ENCODE measurements at regions not wholly inside any gene's neighbourhood (a gene's known extent, or its start where the extent isn't known, plus 50 kb on each side); places are given as distances from the start of the nearest gene placed in this dataset.
"Not testable (repeated sequence)": the region's sequence is repeated elsewhere in the genome, so short reads cannot be mapped to it uniquely, and the experiment has no call there.

- DNase-seq = no peak
Observed at GRCh38 chr13:83825676-83826075, 56.6 kb downstream of the SLITRK1 start.

- DNase-seq = no peak
Observed at GRCh38 chr13:83824560-83824959, 57.7 kb downstream of the SLITRK1 start.

GRCh38 chr13:83824120-83824519, 58.2 kb downstream of the SLITRK1 start:
- DNase-seq = no peak

DNA sequence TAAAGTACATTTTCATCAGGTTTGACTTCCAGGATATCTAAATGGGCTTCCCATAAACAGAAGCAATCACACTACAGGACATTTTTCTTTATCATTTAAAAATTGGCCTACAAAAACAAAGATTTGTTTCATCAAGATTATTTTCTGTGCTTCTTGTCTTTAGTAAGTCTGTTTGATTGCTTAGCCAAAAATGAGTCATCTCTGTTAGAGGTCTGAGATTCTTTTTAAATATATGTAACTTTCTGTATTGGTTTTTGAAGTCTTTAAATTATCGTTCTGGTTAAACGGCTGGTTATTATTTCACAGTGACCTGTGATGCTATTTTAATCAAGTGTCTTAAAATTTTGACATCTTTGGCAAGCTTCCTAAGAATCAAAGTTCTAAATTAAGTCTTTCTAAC, 62.7 kb downstream of the SLITRK1 start:
- DNase-seq = no peak

GRCh38 chr13:83819156-83819555, 63.1 kb downstream of the SLITRK1 start:
- no peak for DNase-seq

GRCh38 chr13:83816081-83816480, 66.2 kb downstream of the SLITRK1 start:
- no peak for DNase-seq

- no peak for DNase-seq
Observed at GRCh38 chr13:83815598-83815997, 66.7 kb downstream of the SLITRK1 start.

DNA sequence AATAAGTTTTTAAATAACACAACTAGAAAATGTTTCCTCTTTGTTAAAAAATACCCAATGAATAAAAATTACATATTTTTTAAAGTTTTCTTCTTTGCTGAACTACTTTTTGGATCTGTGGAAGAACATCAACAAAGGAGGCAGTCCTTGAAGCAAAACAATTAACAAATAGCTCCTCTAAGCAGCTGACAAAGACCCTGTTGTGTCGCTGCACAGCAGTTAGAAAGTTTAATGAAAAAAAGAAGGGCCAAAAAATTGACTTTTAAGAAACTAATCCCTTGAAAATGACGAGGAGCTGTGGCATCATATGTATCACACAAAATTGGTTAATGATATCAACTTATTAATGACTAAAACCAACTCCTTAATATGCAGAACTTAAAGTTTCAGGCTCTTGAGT, 72.1 kb downstream of the SLITRK1 start:
- DNase-seq = no peak

DNA sequence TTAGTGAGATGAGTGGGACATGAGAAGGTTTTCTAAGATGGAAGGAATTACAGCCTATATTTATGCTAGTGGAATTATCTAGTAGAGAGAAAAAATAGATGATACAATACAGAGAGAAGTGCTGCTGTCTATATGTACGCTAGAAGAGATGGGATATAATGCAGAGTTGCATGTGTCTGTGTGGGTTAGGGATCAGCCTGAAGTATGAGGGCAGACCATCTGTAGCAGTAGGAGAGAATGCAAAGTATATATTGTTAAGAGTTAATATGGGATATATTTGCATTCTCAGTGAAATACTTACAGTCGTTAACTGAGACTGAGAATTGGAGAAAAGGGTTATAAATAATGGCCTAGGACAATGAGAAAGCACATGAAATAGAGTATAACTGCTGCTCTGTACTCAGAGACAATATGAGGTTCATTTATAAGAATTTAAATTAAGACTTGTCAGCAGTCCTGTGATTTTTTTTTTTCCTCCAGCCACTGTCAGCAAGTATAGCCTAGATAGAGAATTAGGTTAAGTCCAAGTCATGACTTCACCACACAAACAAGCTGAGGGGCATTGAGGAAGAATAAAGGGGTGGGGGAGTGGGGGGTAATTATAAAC, 77.8 kb downstream of the SLITRK1 start:
- DNase-seq = no peak

DNA sequence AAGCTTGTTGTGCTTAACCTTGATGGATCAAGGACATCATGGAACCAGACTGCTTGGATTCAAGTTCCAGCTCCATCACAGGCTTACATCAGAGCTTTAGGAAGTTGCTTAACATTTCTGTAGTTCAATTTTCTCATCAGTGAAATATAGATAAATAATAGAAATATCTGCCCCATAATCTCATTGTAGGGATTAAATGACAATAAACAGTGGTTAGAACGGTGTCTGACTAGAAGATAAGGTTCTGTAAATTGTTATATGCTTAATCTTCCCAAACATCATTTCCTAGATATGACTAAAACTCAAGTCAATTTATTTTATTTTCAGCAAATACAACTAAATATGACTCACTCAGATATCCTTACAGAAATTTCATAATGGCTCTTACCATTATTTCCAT, 83.5 kb downstream of the SLITRK1 start:
- DNase-seq = peak; percentile 28

DNA sequence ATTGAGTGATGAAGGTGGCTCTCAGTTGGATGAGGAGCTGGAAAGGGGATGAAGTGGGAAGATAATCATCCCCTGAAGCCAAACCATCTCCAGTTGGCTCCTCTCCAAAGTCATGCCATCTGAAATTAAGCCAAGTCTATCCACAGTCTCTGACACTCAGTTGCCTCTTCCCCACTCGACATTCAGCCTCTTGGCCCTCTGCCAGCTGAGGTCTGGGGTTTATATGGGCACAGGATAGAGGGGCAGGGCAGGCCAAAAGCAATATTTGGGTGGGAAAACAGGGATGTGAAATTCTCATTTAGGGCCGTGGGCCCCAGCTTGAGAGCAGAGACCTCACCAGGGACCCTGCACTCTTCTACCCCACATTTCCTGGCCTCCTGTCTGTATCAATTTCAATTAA, 85.9 kb downstream of the SLITRK1 start:
- DNase-seq = no peak

DNA sequence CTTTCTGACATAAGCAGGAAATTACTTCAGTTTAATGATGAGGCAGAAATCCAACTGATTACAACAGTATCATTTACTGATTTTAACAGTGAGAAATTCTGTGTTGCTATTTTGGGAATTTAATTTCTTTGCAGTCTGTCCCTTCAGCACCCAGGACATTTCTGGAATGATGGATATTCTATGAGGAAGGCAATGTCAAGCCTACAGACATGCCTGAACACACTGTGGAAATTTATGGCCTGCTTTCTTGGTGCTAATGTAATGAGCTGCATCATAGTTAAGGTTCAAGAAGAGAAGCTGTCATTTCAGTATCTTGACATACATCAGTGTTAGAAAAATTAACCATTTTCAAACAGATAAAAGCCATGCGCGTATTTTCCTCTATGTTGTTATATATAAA, 87.7 kb downstream of the SLITRK1 start:
- no peak for DNase-seq

- peak; percentile 7 for DNase-seq
Observed at GRCh38 chr13:83780227-83780626, 102.0 kb downstream of the SLITRK1 start.

DNA sequence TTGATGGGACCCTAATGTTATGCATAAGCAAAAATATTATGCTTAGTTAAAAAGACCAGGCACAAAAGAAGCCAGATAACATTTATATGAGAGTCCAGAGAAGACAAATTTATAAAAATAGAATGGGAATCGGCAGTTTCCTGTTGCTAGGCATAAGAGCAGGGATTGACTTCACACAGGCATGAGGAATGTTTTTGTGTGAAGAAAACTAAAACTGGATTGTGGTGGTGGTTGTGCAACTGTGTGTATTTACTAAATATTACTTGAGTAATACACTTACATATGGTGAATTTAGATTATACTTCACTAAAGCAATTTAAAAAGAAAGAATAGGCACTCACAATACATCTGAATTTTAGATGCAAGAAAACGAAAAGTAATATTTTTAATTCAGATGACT, 108.3 kb downstream of the SLITRK1 start:
- DNase-seq = no peak

DNA sequence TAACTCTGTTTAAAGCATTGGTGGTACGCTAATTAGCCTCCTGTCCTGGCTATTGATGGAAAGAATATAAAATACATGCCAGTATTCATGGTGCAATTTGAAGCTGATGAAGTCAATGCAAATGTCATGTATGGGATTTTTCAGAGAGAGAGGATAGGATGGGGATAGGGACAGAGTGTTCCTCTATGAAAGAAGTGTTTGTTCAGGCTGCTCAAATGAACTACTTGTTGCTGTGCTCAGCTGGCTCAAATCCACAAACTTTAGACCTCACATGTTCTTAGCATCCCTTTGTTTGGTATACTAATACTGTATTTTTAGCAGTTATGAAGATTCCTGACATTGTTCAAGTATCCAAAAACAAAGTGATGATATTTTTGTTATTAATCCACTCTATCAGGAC, 116.5 kb downstream of the SLITRK1 start:
- no peak for DNase-seq

GRCh38 chr13:83761631-83762030, 120.6 kb downstream of the SLITRK1 start:
- DNase-seq = no peak

DNA sequence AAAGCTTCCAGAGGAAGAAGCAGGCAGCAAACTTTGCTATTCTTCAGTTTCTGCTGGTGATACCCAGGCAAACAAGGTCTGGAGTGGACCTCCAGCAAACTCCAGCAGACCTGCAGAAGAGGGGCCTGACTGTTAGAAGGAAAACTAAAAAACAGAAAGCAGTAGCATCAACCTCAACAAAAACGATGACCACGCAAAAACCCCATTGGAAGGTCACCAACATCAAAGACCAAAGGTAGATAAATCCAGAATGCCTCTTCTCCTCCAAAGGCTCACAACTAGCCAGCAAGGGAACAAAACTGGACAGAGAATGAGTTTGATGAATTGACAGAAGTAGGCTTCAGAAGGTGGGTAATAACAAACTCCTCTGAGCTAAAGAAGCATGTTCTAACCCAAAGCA, 127.1 kb downstream of the SLITRK1 start:
- DNase-seq = not testable (repeated sequence)

DNA sequence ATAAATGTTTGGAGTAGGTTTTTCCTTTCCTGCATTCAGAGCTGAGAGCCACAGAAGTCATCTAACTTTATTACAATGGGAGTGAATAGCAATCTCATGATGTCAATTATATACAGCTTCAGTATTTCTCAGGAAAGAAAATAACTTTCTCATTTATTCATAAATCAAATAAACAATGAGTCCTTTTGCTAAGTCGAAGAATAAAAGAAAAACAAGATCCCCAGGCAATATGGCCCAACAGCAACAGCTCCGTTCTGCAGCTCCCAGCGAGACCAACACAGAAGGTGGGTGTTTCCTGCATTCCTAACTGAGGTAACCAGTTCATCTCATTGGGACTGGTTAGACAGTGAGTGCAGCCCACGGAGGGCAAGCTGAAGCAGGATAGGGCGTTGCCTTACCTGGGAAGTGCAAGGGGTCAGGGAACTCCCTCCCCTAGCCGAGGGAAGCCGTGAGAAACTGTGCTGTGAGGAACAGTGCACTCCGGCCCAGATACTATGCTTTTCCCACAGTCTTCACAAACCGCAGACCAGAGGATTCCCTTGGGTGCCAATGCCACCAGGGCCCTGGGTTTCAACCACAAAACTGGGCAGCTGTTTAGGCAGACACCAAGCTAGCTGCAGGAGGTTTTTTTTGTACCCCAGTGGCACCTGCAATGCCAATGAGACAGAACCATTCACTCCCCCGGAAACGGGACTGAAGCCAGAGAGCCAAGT, 128.2 kb downstream of the SLITRK1 start:
- no peak for DNase-seq

- DNase-seq = peak; percentile 77
Observed at GRCh38 chr13:83752141-83752540, 130.1 kb downstream of the SLITRK1 start.

- no peak for DNase-seq
Observed at GRCh38 chr13:83740622-83741021, 141.7 kb downstream of the SLITRK1 start.

DNA sequence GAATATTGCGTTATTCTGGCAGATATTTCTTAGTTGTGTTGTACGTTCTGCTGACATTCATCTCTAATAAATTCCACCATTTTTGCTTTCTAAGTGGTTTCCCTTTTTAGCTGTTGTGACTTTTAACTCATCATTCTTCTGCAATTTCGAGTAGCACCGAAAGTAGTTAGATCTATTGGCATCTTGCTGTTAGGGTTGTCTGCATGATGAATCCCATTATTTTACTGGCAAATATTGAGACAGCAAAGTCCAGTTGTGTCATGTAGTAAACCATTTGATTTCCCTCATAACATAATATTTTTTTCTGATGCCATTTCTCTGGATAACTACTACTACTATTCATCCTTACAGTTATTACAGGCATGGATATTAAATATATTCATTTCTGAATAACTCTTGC, 143.9 kb downstream of the SLITRK1 start:
- DNase-seq = no peak

DNA sequence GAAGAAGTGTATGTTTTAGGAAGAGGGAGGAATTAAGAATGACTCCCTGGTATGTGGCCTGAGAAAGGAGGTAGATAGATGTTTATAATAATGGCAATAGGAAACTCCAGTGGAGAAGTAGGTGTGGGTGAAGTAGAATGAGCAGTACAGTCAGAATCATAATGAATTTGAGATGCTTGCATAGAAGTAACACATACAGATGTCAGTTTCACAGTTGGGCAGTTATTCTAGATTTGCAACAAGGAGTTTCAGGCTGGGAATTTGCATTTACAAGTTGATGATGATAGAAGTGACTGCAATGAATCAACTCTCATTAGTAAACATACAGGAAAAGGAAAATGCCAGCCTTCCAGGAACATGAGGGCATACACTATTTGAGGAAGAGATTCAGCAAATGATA, 149.0 kb downstream of the SLITRK1 start:
- DNase-seq = no peak

DNA sequence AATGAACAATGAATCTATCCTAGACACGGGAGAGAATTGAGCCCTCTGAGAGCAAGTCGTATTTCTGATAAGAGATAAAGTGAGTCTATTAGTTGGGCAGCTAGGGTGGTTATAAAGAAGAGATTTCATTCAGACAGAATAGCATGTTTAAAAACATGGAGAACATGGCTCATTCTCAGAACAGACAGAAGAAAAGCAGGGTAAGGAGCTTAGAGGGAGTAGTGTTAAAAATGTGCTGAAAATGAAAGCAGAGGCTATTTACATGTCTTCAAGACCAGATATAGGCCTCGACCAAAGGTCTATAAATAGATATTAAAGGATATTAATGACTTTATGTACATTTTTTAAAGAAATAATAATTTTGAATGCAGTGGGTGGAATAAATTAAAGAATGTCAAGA, 149.5 kb downstream of the SLITRK1 start:
- no peak for DNase-seq

GRCh38 chr13:83731113-83731512, 151.2 kb downstream of the SLITRK1 start:
- DNase-seq = no peak

- no peak for DNase-seq
Observed at GRCh38 chr13:83730674-83731073, 151.6 kb downstream of the SLITRK1 start.
